Keratinocyte (primary cell): ENCODE measurements at regions not wholly inside any gene's neighbourhood (a gene's known extent, or its start where the extent isn't known, plus 50 kb on each side); places are given as distances from the start of the nearest gene placed in this dataset.

ENCODE experiments used
- DNase-seq: peaks from one replicate; pipeline ENCODE4 v3.0.0-alpha.2; 2011; ENCODE audit warnings: low read depth, missing footprints, low spot score
- FAIRE-seq: peaks from 2 replicates; lab custom pipeline; 2011; peaks lifted over from hg19 to GRCh38; lab: Jason Lieb, UNC
- H2AFZ ChIP-seq: 2 replicates; pipeline ENCODE4 v1.6.0; 2012; ENCODE audit warnings: low read length, control low read depth, inconsistent platforms; ENCODE audit not compliant: control insufficient read depth
- H3K27ac ChIP-seq: 2 replicates; pipeline ENCODE4 v1.5.1; 2011; ENCODE audit warnings: low read length; ENCODE audit not compliant: control insufficient read depth, insufficient read depth
- H3K27me3 ChIP-seq: 3 replicates; pipeline ENCODE4 v1.6.0; 2011; ENCODE audit warnings: low read length; ENCODE audit not compliant: control insufficient read depth, insufficient read depth; ENCODE audit errors: extremely low read depth
- H3K36me3 ChIP-seq, 2 experiments: 2 replicates in 1 of 2; 3 replicates in 1 of 2; pipeline ENCODE4 v1.5.1; 2011; ENCODE audit warnings: low read length in 2 of 2, mild to moderate bottlenecking in 1 of 2; ENCODE audit not compliant: control insufficient read depth in 2 of 2, insufficient read depth in 2 of 2; ENCODE audit errors: extremely low read depth in 1 of 2
- H3K4me1 ChIP-seq: 3 replicates; pipeline ENCODE4 v1.5.1; 2011; ENCODE audit warnings: low read length; ENCODE audit not compliant: control insufficient read depth, insufficient read depth; ENCODE audit errors: extremely low read depth
- H3K4me2 ChIP-seq: 3 replicates; pipeline ENCODE4 v1.6.0; 2011; ENCODE audit warnings: low read depth, low read length; ENCODE audit not compliant: control insufficient read depth, insufficient read depth; ENCODE audit errors: extremely low read depth
- H3K4me3 ChIP-seq, 3 experiments: fragments of 200-600 bp in 1 of 3; sonication (generic) in 1 of 3; 2 replicates in 2 of 3; 3 replicates in 1 of 3; pipeline ENCODE4 v1.5.1; 2011 to 2016; ENCODE audit warnings: low read length in 3 of 3, mild to moderate bottlenecking in 3 of 3, control low read depth in 2 of 3, inconsistent platforms in 1 of 3, low read depth in 1 of 3, mixed read lengths in 1 of 3, mixed run types in 1 of 3, moderate library complexity in 1 of 3; ENCODE audit not compliant: control insufficient read depth in 2 of 3, insufficient read depth in 2 of 3; ENCODE audit errors: extremely low read depth in 1 of 3
- H3K79me2 ChIP-seq: 2 replicates; pipeline ENCODE4 v1.6.0; 2012; ENCODE audit warnings: low read length; ENCODE audit not compliant: control insufficient read depth, insufficient read depth
- H3K9ac ChIP-seq: 3 replicates; pipeline ENCODE4 v1.6.0; 2011; ENCODE audit warnings: low read length; ENCODE audit not compliant: control insufficient read depth, insufficient read depth; ENCODE audit errors: extremely low read depth
- H3K9me1 ChIP-seq: 3 replicates; pipeline ENCODE4 v1.6.0; 2011; ENCODE audit warnings: low read length; ENCODE audit not compliant: control insufficient read depth, insufficient read depth; ENCODE audit errors: extremely low read depth
- H3K9me3 ChIP-seq: 2 replicates; pipeline ENCODE4 v1.5.1; 2012; ENCODE audit warnings: low read depth, low read length; ENCODE audit not compliant: control insufficient read depth
- H4K20me1 ChIP-seq: 3 replicates; pipeline ENCODE4 v1.6.0; 2011; ENCODE audit warnings: low read length; ENCODE audit not compliant: control insufficient read depth, insufficient read depth; ENCODE audit errors: extremely low read depth
- CTCF ChIP-seq, 3 experiments: IDR thresholded peaks in 1 of 3; conservative IDR thresholded peaks in 1 of 3; optimal IDR thresholded peaks in 1 of 3; 2 replicates in 2 of 3; 3 replicates in 1 of 3; pipeline versions ENCODE3 to v1.5.1; 2011; ENCODE audit warnings: low read length in 3 of 3, mild to moderate bottlenecking in 3 of 3, moderate library complexity in 2 of 3, control low read depth in 1 of 3, inconsistent platforms in 1 of 3; ENCODE audit not compliant: insufficient read depth in 2 of 3; ENCODE audit errors: extremely low read depth in 1 of 3
- EZH2 ChIP-seq: IDR thresholded peaks from one replicate; pipeline ENCODE4 v1.6.1; 2012; ENCODE audit warnings: inconsistent platforms, mild to moderate bottlenecking, low read length, moderate library complexity
- dilution Hi-C: fragments of 300-500 bp; cut with MboI; formaldehyde crosslinking; loops from one replicate; pipeline ENCODE4 v1.7.0; 2020; ENCODE audit warnings: low sequenced_read_pairs; ENCODE audit not compliant: extremely low pct_ligation_motif_present

GRCh38 chr5:113721171-113721570, 207.7 kb downstream of the YTHDC2 start:
- no peak overlapping the region for H3K4me2 ChIP-seq
- no peak overlapping the region for H3K9ac ChIP-seq
- no peaks in the 10 kb centered on the region for H3K27me3 ChIP-seq
- H2AFZ ChIP-seq: no peak overlapping the region
- H3K9me3 ChIP-seq: no peaks in the 10 kb centered on the region
- no peaks in the 10 kb centered on the region for H3K79me2 ChIP-seq
- H3K9me1 ChIP-seq: no peaks in the 10 kb centered on the region
- no peaks in the 10 kb centered on the region for H3K36me3 ChIP-seq
- no peak overlapping the region for H3K4me3 ChIP-seq
- H4K20me1 ChIP-seq: no peaks in the 10 kb centered on the region
- dilution Hi-C loops: no loop called here
- TF ChIP-seq CTCF (optimal IDR thresholded peaks at IDR 0.05 in 1 of 3, IDR thresholded peaks at IDR 0.05 in 1 of 3, conservative IDR thresholded peaks at IDR 0.05 in 1 of 3; ENCODE audit: extremely low read depth in 1 of 3, insufficient read depth in 2 of 3, low read length in 3 of 3): no peak
- TF ChIP-seq EZH2: no peak
- DNase-seq: no peak
- H3K4me1 ChIP-seq: no peaks in the 10 kb centered on the region
- H3K27ac ChIP-seq: no peak overlapping the region
- no peak for FAIRE-seq

- H4K20me1 ChIP-seq: no peaks in the 10 kb centered on the region
- no peaks in the 10 kb centered on the region for H3K9me3 ChIP-seq
- FAIRE-seq: no peak
Measured at GRCh38 chr5:113723021-113723420, 209.5 kb downstream of the YTHDC2 start.

More at GRCh38 chr5:113723021-113723420, 209.5 kb downstream of the YTHDC2 start:
- Histone ChIP-seq H3K36me3 (no peaks in the 10 kb centered on the region), H3K4me2 (no peak overlapping the region), H3K27ac (no peak overlapping the region), H2AFZ (no peak overlapping the region), H3K9ac (no peak overlapping the region), H3K4me3 (no peak overlapping the region), H3K27me3 (no peaks in the 10 kb centered on the region), H3K79me2 (no peaks in the 10 kb centered on the region), H3K9me1 (no peaks in the 10 kb centered on the region), H3K4me1 (no peaks in the 10 kb centered on the region)
- no peak for DNase-seq
- dilution Hi-C loops: no loop called here
- TF ChIP-seq EZH2 (no peak), CTCF (optimal IDR thresholded peaks at IDR 0.05 in 1 of 3, IDR thresholded peaks at IDR 0.05 in 1 of 3, conservative IDR thresholded peaks at IDR 0.05 in 1 of 3; ENCODE audit: extremely low read depth in 1 of 3, insufficient read depth in 2 of 3, low read length in 3 of 3) (no peak)
